Progenitor cell of endocrine pancreas (in vitro differentiated cells): ENCODE measurements at regions not wholly inside any gene's neighbourhood (a gene's known extent, or its start where the extent isn't known, plus 50 kb on each side); places are given as distances from the start of the nearest gene placed in this dataset.

Experiments
- DNase-seq: peaks from one replicate; pipeline ENCODE4 v3.0.0; 2021; ENCODE audit warnings: low spot score; ENCODE audit not compliant: unreplicated experiment
- H3K27ac Mint-ChIP-seq: 2 replicates; pipeline ENCODE4 v1.8.0; 2021; ENCODE audit warnings: mild to moderate bottlenecking, moderate library complexity, mixed read lengths
- H3K27me3 Mint-ChIP-seq: 2 replicates; pipeline ENCODE4 v1.8.0; 2021; ENCODE audit warnings: mixed read lengths
- H3K36me3 Mint-ChIP-seq: 2 replicates; pipeline ENCODE4 v1.8.0; 2022; ENCODE audit warnings: mixed read lengths; ENCODE audit not compliant: insufficient read depth
- H3K4me1 Mint-ChIP-seq: 2 replicates; pipeline ENCODE4 v1.8.0; 2021; ENCODE audit warnings: low read depth, mixed read lengths
- H3K4me3 Mint-ChIP-seq: 2 replicates; pipeline ENCODE4 v1.8.0; 2021; ENCODE audit warnings: low read depth, mild to moderate bottlenecking, moderate library complexity, mixed read lengths
- H3K9me3 Mint-ChIP-seq: 2 replicates; pipeline ENCODE4 v1.8.0; 2021; ENCODE audit warnings: low read depth, mixed read lengths
- TF ChIP-seq, protein P1 (sequence below): fragments of 200-600 bp; sonication (generic); IDR thresholded peaks from one replicate; pipeline ENCODE4 v1.5.0; 2021; ENCODE audit warnings: antibody characterized with exemption, mild to moderate bottlenecking; ENCODE audit not compliant: unreplicated experiment

DNA sequence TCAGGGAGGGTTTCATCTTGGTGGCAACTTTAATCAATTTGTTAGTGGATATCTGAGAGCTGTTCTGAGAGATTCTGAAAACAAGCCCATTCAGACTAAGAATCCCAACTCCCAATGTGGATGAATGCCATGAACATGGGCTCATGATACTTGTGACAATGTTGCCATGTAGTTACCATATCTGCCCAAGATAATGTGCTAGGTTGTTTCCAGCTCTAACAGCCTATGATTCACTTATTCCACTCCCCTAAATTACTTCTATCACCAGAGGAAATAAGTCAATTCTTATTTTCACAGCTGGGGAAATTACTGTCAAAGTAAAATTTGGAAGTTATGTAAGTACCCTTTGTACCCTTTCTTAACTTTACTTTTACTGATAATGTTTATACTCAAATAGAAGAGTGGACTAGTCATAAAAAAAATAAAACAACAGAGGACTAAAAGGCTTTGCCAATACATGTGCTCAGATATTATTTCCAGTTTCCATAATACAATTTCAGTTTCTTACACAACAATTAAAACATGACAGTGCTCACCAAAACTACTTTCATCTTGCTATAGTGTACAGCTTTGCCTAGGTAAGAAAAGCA is 1101.7 kb upstream of the INTU start:
- TF ChIP-seq, protein P1, sequence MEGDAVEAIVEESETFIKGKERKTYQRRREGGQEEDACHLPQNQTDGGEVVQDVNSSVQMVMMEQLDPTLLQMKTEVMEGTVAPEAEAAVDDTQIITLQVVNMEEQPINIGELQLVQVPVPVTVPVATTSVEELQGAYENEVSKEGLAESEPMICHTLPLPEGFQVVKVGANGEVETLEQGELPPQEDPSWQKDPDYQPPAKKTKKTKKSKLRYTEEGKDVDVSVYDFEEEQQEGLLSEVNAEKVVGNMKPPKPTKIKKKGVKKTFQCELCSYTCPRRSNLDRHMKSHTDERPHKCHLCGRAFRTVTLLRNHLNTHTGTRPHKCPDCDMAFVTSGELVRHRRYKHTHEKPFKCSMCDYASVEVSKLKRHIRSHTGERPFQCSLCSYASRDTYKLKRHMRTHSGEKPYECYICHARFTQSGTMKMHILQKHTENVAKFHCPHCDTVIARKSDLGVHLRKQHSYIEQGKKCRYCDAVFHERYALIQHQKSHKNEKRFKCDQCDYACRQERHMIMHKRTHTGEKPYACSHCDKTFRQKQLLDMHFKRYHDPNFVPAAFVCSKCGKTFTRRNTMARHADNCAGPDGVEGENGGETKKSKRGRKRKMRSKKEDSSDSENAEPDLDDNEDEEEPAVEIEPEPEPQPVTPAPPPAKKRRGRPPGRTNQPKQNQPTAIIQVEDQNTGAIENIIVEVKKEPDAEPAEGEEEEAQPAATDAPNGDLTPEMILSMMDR: no peak
- H3K27ac Mint-ChIP-seq: no peak overlapping the region
- H3K4me3 Mint-ChIP-seq: no peak overlapping the region
- peaks cover 4% of the 10 kb centered on the region for H3K4me1 Mint-ChIP-seq
- DNase-seq: no peak
- peaks cover 4% of the 10 kb centered on the region for H3K9me3 Mint-ChIP-seq
- H3K36me3 Mint-ChIP-seq: no peaks in the 10 kb centered on the region
- H3K27me3 Mint-ChIP-seq: no peaks in the 10 kb centered on the region

DNA sequence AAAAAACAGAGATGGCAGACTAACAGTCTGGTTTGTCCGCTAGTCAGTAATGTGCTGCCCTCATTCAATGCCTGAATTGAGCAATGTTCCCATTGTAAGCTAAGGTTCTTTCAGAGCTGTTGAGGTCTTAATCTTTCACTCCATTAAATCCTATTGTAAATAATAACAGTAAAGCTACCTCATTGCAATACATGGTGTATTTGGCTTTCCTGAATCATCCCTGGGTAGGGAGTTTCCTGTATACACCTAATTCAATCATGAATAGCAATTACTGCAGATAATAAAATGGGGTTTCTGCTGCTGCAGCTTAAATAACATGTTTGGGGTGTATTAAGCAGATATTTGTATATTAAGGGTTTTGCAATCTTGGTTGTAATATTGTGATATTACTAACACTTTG is 1100.2 kb upstream of the INTU start:
- H3K4me1 Mint-ChIP-seq: peaks cover 4% of the 10 kb centered on the region

DNA sequence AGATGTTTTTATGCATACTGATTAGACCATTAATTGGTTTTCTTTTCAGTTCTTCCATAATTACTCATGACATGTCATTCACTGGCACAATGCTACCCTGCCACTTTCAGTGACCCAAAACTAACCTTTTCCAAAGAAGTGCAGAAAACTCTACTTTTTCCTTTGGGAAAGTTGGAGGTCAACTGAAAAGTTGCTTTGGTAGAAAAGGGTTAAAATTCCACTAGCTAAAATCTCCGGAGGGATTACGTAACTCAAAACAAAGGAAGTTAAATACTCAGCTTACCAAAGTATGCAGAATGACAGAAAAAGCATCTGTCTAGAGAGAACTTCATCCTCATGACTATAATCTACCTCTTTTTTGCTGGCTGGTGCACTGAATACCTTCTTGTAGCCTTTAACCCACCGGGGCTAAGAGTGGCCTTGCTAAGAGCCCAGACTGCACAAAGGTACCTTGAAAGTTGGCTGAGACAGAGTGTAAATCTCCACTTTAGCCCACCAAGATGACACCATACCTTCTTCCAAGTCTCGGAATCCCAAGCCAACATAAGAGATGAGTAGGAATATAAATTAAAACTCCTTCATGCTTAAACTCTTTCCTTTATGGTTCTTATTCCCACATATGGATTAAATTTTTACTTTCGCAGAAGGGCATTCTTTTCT is 1099.5 kb upstream of the INTU start:
- no peak for DNase-seq
- TF ChIP-seq, protein P1: no peak
- Mint-ChIP-seq H3K4me1 (peaks cover 4% of the 10 kb centered on the region), H3K27me3 (no peaks in the 10 kb centered on the region), H3K27ac (no peak overlapping the region), H3K9me3 (no peaks in the 10 kb centered on the region), H3K36me3 (no peaks in the 10 kb centered on the region), H3K4me3 (no peak overlapping the region)

More for the DNA sequence above, 1100.2 kb upstream of the INTU start:
- Mint-ChIP-seq H3K4me3 (no peak overlapping the region), H3K36me3 (no peaks in the 10 kb centered on the region), H3K27ac (no peak overlapping the region), H3K9me3 (no peaks in the 10 kb centered on the region), H3K27me3 (no peaks in the 10 kb centered on the region)
- no peak for DNase-seq
- TF ChIP-seq, protein P1: no peak

DNA sequence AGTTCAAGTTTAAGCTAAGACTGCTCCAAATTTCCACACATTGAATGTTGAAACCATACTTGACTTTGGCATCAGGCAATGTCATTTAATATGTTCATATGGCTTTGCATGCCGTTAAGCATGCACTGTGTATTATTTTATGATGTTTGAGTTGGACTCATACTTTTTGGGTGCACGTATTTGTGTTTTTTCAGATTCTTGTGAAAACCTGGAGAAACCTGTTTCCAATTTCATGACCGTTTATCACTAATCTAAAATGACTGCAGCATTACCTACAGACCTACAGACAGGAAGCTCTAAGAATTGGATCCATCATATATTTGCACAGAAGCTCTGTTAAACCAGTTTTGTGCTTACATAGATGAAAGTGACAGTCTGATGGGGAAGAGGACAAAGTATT is 1093.0 kb upstream of the INTU start:
- H3K36me3 Mint-ChIP-seq: no peaks in the 10 kb centered on the region
- H3K27me3 Mint-ChIP-seq: no peaks in the 10 kb centered on the region
- H3K9me3 Mint-ChIP-seq: no peaks in the 10 kb centered on the region
- DNase-seq: no peak
- TF ChIP-seq, protein P1: no peak
- H3K27ac Mint-ChIP-seq: no peak overlapping the region
- H3K4me1 Mint-ChIP-seq: no peaks in the 10 kb centered on the region
- no peak overlapping the region for H3K4me3 Mint-ChIP-seq

DNA sequence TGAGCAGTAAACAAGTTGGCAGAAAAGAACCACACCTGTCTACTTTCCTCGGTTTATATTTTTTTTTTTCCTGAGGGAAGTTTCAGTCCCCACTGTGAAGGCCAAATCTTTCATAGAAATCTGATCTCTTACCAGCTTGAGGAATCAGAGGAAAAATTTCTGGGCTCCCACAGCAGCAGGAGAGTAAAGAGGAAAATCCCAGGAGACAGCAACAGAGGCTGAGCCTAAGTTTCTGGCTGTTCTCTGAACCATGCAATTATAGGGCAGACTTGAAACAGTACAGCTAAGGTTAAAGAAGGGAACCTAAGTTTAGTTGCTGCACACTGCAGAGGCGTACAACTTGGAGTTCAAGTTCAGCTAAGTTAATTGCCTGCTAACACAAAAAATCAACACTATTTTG is 1090.9 kb upstream of the INTU start:
- TF ChIP-seq, protein P1: no peak
- DNase-seq: no peak
- H3K9me3 Mint-ChIP-seq: no peaks in the 10 kb centered on the region
- H3K4me1 Mint-ChIP-seq: no peaks in the 10 kb centered on the region
- no peaks in the 10 kb centered on the region for H3K36me3 Mint-ChIP-seq
- no peak overlapping the region for H3K4me3 Mint-ChIP-seq
- no peak overlapping the region for H3K27ac Mint-ChIP-seq
- H3K27me3 Mint-ChIP-seq: no peaks in the 10 kb centered on the region
